GM12878 (cell line): ENCODE measurements at regions not wholly inside any gene's neighbourhood (a gene's known extent, or its start where the extent isn't known, plus 50 kb on each side); places are given as distances from the start of the nearest gene placed in this dataset.

ENCODE experiments used
- CBX5 ChIP-seq: sonication (generic); IDR thresholded peaks from 2 replicates; pipeline ENCODE4 v1.6.1; 2016; ENCODE audit warnings: low read depth, moderate library complexity, mild to moderate bottlenecking, inconsistent platforms
- CTCF ChIP-seq, 3 experiments: IDR thresholded peaks in 2 of 3; conservative IDR thresholded peaks in 1 of 3; 2 replicates each; pipeline ENCODE4 v1.5.1; 2011; ENCODE audit warnings: low read depth in 3 of 3, low read length in 3 of 3, mild to moderate bottlenecking in 3 of 3, control low read depth in 2 of 3, moderate library complexity in 2 of 3, inconsistent platforms in 1 of 3, mixed read lengths in 1 of 3; ENCODE audit not compliant: control insufficient read depth in 2 of 3, insufficient read depth in 1 of 3; ENCODE audit errors: extremely low read depth in 1 of 3
- POLR2AphosphoS5 ChIP-seq: IDR thresholded peaks from 2 replicates; pipeline ENCODE4 v1.6.1; 2011; ENCODE audit warnings: mild to moderate bottlenecking, low read length, inconsistent platforms
- TF ChIP-seq, protein P1 (sequence below): fragments of 450-650 bp; IDR thresholded peaks from 2 replicates; pipeline ENCODE4 v1.6.1; 2016; ENCODE audit warnings: mild to moderate bottlenecking

DNA sequence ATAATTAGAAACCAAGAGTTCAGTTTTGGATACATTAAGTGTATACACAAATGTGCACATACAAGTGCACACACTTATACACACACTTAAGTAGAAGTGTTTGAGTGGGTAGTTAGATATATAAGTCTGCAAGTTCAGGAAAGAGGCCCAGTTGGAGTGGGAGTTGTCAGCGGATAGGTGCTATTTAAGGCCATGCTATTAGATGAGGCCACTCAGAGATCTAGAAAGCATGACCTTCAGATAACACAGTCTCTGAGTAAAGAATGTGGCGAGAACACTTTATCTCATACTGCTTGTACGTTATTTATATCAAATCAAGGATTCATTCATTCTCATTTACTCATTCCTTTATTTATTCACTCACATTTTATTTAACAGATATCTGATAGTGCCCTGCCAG is 206.2 kb downstream of the POSTN start:
- no peak for TF ChIP-seq POLR2AphosphoS5
- TF ChIP-seq CTCF (IDR thresholded peaks at IDR 0.05 in 2 of 3, conservative IDR thresholded peaks at IDR 0.05 in 1 of 3; ENCODE audit: control insufficient read depth in 2 of 3, extremely low read depth in 1 of 3, insufficient read depth in 1 of 3, low read depth in 3 of 3, low read length in 3 of 3) = no peak
- TF ChIP-seq CBX5 = no peak
- TF ChIP-seq, protein P1, sequence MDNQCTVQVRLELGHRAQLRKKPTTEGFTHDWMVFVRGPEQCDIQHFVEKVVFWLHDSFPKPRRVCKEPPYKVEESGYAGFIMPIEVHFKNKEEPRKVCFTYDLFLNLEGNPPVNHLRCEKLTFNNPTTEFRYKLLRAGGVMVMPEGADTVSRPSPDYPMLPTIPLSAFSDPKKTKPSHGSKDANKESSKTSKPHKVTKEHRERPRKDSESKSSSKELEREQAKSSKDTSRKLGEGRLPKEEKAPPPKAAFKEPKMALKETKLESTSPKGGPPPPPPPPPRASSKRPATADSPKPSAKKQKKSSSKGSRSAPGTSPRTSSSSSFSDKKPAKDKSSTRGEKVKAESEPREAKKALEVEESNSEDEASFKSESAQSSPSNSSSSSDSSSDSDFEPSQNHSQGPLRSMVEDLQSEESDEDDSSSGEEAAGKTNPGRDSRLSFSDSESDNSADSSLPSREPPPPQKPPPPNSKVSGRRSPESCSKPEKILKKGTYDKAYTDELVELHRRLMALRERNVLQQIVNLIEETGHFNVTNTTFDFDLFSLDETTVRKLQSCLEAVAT = no peak
